GM23338 (cell line): ENCODE measurements at regions not wholly inside any gene's neighbourhood (a gene's known extent, or its start where the extent isn't known, plus 50 kb on each side); places are given as distances from the start of the nearest gene placed in this dataset.

Experiments
- ATAC-seq: fragments of 200-7000 bp; cut with Tn5 transposase; 3 replicates; pipeline ENCODE4 v1.9.1; 2020
- DNase-seq: peaks from one replicate; pipeline ENCODE4 v3.0.0-alpha.2; 2015; ENCODE audit warnings: low spot score
- H2AFZ ChIP-seq: fragments of 200-600 bp; sonication (generic); 2 replicates; pipeline ENCODE4 v1.8.0; 2016; ENCODE audit warnings: antibody characterized with exemption, mild to moderate bottlenecking, moderate library complexity
- H3F3A ChIP-seq: fragments of 200-600 bp; sonication (generic); replicated peaks from 2 replicates; pipeline ENCODE4 v1.8.0; 2017; ENCODE audit warnings: antibody characterized with exemption, mixed run types, low read depth
- H3K27ac ChIP-seq: fragments of 200-600 bp; sonication (generic); 2 replicates; pipeline ENCODE4 v1.6.1; 2016; ENCODE audit warnings: low read depth
- H3K27me3 ChIP-seq: fragments of 200-600 bp; sonication (generic); 2 replicates; pipeline ENCODE4 v1.8.0; 2016; ENCODE audit warnings: mild to moderate bottlenecking, mixed run types, moderate library complexity; ENCODE audit not compliant: insufficient read depth
- H3K36me3 ChIP-seq: fragments of 200-600 bp; sonication (generic); 2 replicates; pipeline ENCODE4 v1.8.0; 2016; ENCODE audit warnings: mild to moderate bottlenecking; ENCODE audit not compliant: insufficient read depth
- H3K4me1 ChIP-seq: fragments of 200-600 bp; sonication (generic); 2 replicates; pipeline ENCODE4 v1.8.0; 2016; ENCODE audit warnings: mild to moderate bottlenecking, moderate library complexity; ENCODE audit not compliant: insufficient read depth
- H3K4me2 ChIP-seq: fragments of 200-600 bp; sonication (generic); 2 replicates; pipeline ENCODE4 v1.7.1; 2017; ENCODE audit warnings: mixed run types
- H3K4me3 ChIP-seq: fragments of 200-600 bp; sonication (generic); 2 replicates; pipeline ENCODE4 v1.6.1; 2016; ENCODE audit warnings: mixed run types
- H3K79me2 ChIP-seq: fragments of 200-600 bp; sonication (generic); replicated peaks from 2 replicates; pipeline ENCODE4 v1.8.0; 2017; ENCODE audit warnings: mild to moderate bottlenecking; ENCODE audit not compliant: insufficient read depth
- H3K9me2 ChIP-seq: fragments of 200-600 bp; sonication (generic); 2 replicates; pipeline ENCODE4 v1.8.0; 2017; ENCODE audit not compliant: insufficient read depth
- H4K20me1 ChIP-seq: fragments of 200-600 bp; sonication (generic); replicated peaks from 2 replicates; pipeline ENCODE4 v1.8.0; 2017; ENCODE audit warnings: mild to moderate bottlenecking; ENCODE audit not compliant: insufficient read depth
- H3K27ac Mint-ChIP-seq: 2 replicates; pipeline ENCODE4 v1.8.0; 2020; ENCODE audit warnings: inconsistent platforms, mild to moderate bottlenecking, moderate library complexity, mixed read lengths
- H3K27me3 Mint-ChIP-seq: 3 replicates; pipeline ENCODE4 v1.8.0; 2022; ENCODE audit warnings: low read depth, mild to moderate bottlenecking, moderate library complexity, mixed read lengths, inconsistent platforms; ENCODE audit not compliant: insufficient read depth, poor library complexity
- H3K36me3 Mint-ChIP-seq: 3 replicates; pipeline ENCODE4 v1.8.0; 2021; ENCODE audit warnings: low read depth, mild to moderate bottlenecking, inconsistent platforms, moderate library complexity, mixed read lengths
- H3K4me1 Mint-ChIP-seq: 3 replicates; pipeline ENCODE4 v1.8.0; 2020; ENCODE audit warnings: mild to moderate bottlenecking, inconsistent platforms, mixed read lengths
- H3K4me3 Mint-ChIP-seq: 3 replicates; pipeline ENCODE4 v1.8.0; 2021; ENCODE audit warnings: moderate library complexity, mild to moderate bottlenecking, inconsistent platforms, mixed read lengths
- H3K9me3 Mint-ChIP-seq: 3 replicates; pipeline ENCODE4 v1.8.0; 2020; ENCODE audit warnings: moderate library complexity, mild to moderate bottlenecking, inconsistent platforms, mixed read lengths
- CREB1 ChIP-seq: fragments of 250-450 bp; sonication (Bioruptor Pico); IDR thresholded peaks from 2 replicates; pipeline ENCODE4 v1.5.0; 2020; ENCODE audit warnings: low read depth, mild to moderate bottlenecking, moderate library complexity
- CTCF ChIP-seq, 2 experiments: fragments of 200-600 bp in 1 of 2; sonication (generic) in 1 of 2; conservative IDR thresholded peaks; 2 replicates each; pipeline versions ENCODE4 v1.5.1 to v1.6.1; 2016 to 2017; ENCODE audit warnings: antibody characterized with exemption in 2 of 2, low read depth in 2 of 2, mild to moderate bottlenecking in 2 of 2, moderate library complexity in 1 of 2
- EZH2phosphoT487 ChIP-seq: fragments of 200-600 bp; sonication (generic); IDR thresholded peaks from one replicate; pipeline ENCODE4 v1.8.1; 2018; ENCODE audit warnings: antibody characterized with exemption; ENCODE audit not compliant: unreplicated experiment
- JUNB ChIP-seq: IDR thresholded peaks from one replicate; pipeline ENCODE4 v1.6.1; 2016; ENCODE audit warnings: antibody characterized with exemption; ENCODE audit not compliant: unreplicated experiment
- NANOG ChIP-seq: IDR thresholded peaks from 2 replicates; pipeline ENCODE4 v1.6.1; 2016; ENCODE audit warnings: antibody characterized with exemption, borderline replicate concordance
- POLR2AphosphoS5 ChIP-seq: IDR thresholded peaks from 2 replicates; pipeline ENCODE4 v1.6.1; 2016; ENCODE audit warnings: antibody characterized with exemption, low read depth
- REST ChIP-seq: IDR thresholded peaks from one replicate; pipeline ENCODE4 v1.6.1; 2018; ENCODE audit warnings: antibody characterized with exemption; ENCODE audit not compliant: unreplicated experiment
- ZNF114 ChIP-seq: fragments of 250-450 bp; sonication (Bioruptor Pico); IDR thresholded peaks from 2 replicates; pipeline ENCODE4 v1.5.0; 2020; ENCODE audit warnings: mild to moderate bottlenecking, moderate library complexity
- ZNF331 ChIP-seq: fragments of 250-450 bp; sonication (Bioruptor Pico); IDR thresholded peaks from 2 replicates; pipeline ENCODE4 v1.5.0; 2020; ENCODE audit warnings: low read depth, mild to moderate bottlenecking, moderate library complexity
- TF ChIP-seq, protein P1 (sequence below): IDR thresholded peaks from 2 replicates; pipeline ENCODE4 v1.6.1; 2016; ENCODE audit warnings: antibody characterized with exemption

GRCh38 chr4:71269233-71269632 is 69.6 kb upstream of the SLC4A4 start:
- peaks cover 3% of the 10 kb centered on the region; the same call in 2 of the 3 replicates for H3K4me1 Mint-ChIP-seq
- H2AFZ ChIP-seq: no peak overlapping the region
- H3K4me2 ChIP-seq: no peak overlapping the region
- ATAC-seq (no peak), DNase-seq (no peak)
- no peak overlapping the region for H3K27ac ChIP-seq
- TF ChIP-seq NANOG (no peak), EZH2phosphoT487 (no peak), JUNB (no peak), REST (no peak), ZNF114 (CRISPR knock-in tag) (no peak), CREB1 (no peak), POLR2AphosphoS5 (no peak), ZNF331 (CRISPR knock-in tag) (no peak)
- TF ChIP-seq, protein P1, sequence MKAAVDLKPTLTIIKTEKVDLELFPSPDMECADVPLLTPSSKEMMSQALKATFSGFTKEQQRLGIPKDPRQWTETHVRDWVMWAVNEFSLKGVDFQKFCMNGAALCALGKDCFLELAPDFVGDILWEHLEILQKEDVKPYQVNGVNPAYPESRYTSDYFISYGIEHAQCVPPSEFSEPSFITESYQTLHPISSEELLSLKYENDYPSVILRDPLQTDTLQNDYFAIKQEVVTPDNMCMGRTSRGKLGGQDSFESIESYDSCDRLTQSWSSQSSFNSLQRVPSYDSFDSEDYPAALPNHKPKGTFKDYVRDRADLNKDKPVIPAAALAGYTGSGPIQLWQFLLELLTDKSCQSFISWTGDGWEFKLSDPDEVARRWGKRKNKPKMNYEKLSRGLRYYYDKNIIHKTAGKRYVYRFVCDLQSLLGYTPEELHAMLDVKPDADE: no peak
- no peaks in the 10 kb centered on the region for H3K36me3 ChIP-seq
- no peak overlapping the region for H3K4me3 Mint-ChIP-seq
- no peaks in the 10 kb centered on the region for H3K36me3 Mint-ChIP-seq
- peaks cover 2% of the 10 kb centered on the region for H3K27me3 Mint-ChIP-seq
- no peaks in the 10 kb centered on the region for H3F3A ChIP-seq
- no peak overlapping the region for H3K27ac Mint-ChIP-seq
- H4K20me1 ChIP-seq: no peaks in the 10 kb centered on the region
- H3K4me1 ChIP-seq: no peaks in the 10 kb centered on the region
- no peak overlapping the region for H3K4me3 ChIP-seq
- H3K9me3 Mint-ChIP-seq: no peaks in the 10 kb centered on the region
- no peaks in the 10 kb centered on the region for H3K27me3 ChIP-seq
- H3K79me2 ChIP-seq: no peaks in the 10 kb centered on the region
- no peaks in the 10 kb centered on the region for H3K9me2 ChIP-seq

DNA sequence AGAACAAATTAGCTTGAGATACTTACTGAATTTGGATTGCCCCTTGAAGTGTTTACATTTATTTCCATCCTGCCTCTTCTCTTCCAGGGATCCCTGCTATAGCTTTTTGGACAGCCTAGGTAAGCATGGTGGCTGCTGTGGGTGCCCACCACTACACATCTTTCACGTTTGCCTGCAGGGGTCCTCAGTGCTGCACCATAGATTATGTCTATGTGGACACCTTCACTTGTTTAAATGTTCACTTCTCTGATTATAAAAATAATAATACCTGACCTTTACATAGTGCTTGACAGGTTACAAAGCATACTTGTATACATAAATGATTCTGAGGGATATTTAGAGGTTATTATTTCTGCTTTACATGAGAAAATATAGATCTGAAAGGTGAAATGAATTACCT is 67.9 kb upstream of the SLC4A4 start:
- H3K27ac ChIP-seq: no peak overlapping the region
- peak; percentile 75 for ATAC-seq

More for the DNA sequence above, 67.9 kb upstream of the SLC4A4 start:
- Mint-ChIP-seq H3K4me3 (no peak overlapping the region), H3K4me1 (peaks cover 18% of the 10 kb centered on the region), H3K27ac (no peak overlapping the region), H3K9me3 (no peaks in the 10 kb centered on the region), H3K27me3 (peaks cover 2% of the 10 kb centered on the region), H3K36me3 (no peaks in the 10 kb centered on the region)
- Histone ChIP-seq H4K20me1 (no peaks in the 10 kb centered on the region), H3K9me2 (no peaks in the 10 kb centered on the region), H3F3A (no peaks in the 10 kb centered on the region), H3K79me2 (no peaks in the 10 kb centered on the region), H3K36me3 (no peaks in the 10 kb centered on the region), H3K27me3 (no peaks in the 10 kb centered on the region), H3K4me2 (no peak overlapping the region), H3K4me1 (no peaks in the 10 kb centered on the region), H2AFZ (no peak overlapping the region), H3K4me3 (no peak overlapping the region)
- DNase-seq: peak; percentile 63
- TF ChIP-seq ZNF114 (CRISPR knock-in tag) (no peak), REST (no peak), NANOG (no peak), CTCF (conservative IDR thresholded peaks at IDR 0.05; ENCODE audit: low read depth in 2 of 2) (peak; percentile 69 to 83)
